ENCODE measurements at regions not wholly inside any gene's neighbourhood (a gene's known extent, or its start where the extent isn't known, plus 50 kb on each side); places are given as distances from the start of the nearest gene placed in this dataset.

GRCh38 chr2:221203856-221204255, 368.2 kb downstream of the EPHA4 start:
- CTCF ChIA-PET = no interaction called here
- H3K36me3 Mint-ChIP-seq (ENCODE audit: low read depth) = no peaks in the 10 kb centered on the region
- no peaks in the 10 kb centered on the region for H3K9me3 Mint-ChIP-seq
- intact Hi-C loops (cut with micrococcal nuclease) = no loop called here
- H3K27me3 Mint-ChIP-seq (ENCODE audit: low read depth) = no peaks in the 10 kb centered on the region
- no peak for DNase-seq
- H3K4me3 Mint-ChIP-seq = no peak overlapping the region
- no peaks in the 10 kb centered on the region for H3K4me1 Mint-ChIP-seq (ENCODE audit: low read depth)
- no peak overlapping the region for H3K27ac Mint-ChIP-seq

GRCh38 chr2:221204699-221205098, 367.4 kb downstream of the EPHA4 start:
- CTCF ChIA-PET = no interaction called here
- H3K36me3 Mint-ChIP-seq (ENCODE audit: low read depth) = no peaks in the 10 kb centered on the region
- no peaks in the 10 kb centered on the region for H3K27me3 Mint-ChIP-seq (ENCODE audit: low read depth)
- H3K9me3 Mint-ChIP-seq = no peaks in the 10 kb centered on the region
- DNase-seq = no peak
- intact Hi-C loops (cut with micrococcal nuclease) = no loop called here
- H3K4me1 Mint-ChIP-seq (ENCODE audit: low read depth) = no peaks in the 10 kb centered on the region
- no peak overlapping the region for H3K4me3 Mint-ChIP-seq
- no peak overlapping the region for H3K27ac Mint-ChIP-seq

GRCh38 chr2:221205103-221205673, 366.9 kb downstream of the EPHA4 start:
- CTCF ChIA-PET = no interaction called here
- no peaks in the 10 kb centered on the region for H3K4me1 Mint-ChIP-seq (ENCODE audit: low read depth)
- no peaks in the 10 kb centered on the region for H3K27me3 Mint-ChIP-seq (ENCODE audit: low read depth)
- DNase-seq = no peak
- H3K27ac Mint-ChIP-seq = no peak overlapping the region
- H3K4me3 Mint-ChIP-seq = no peak overlapping the region
- intact Hi-C loops (cut with micrococcal nuclease) = no loop called here
- no peaks in the 10 kb centered on the region for H3K36me3 Mint-ChIP-seq (ENCODE audit: low read depth)
- H3K9me3 Mint-ChIP-seq = no peaks in the 10 kb centered on the region

GRCh38 chr2:221210686-221211085, 361.4 kb downstream of the EPHA4 start:
- Mint-ChIP-seq H3K27ac (no peak overlapping the region), H3K4me3 (no peak overlapping the region), H3K36me3 (ENCODE audit: low read depth) (no peaks in the 10 kb centered on the region), H3K27me3 (ENCODE audit: low read depth) (no peaks in the 10 kb centered on the region), H3K9me3 (no peaks in the 10 kb centered on the region), H3K4me1 (ENCODE audit: low read depth) (peaks cover 4% of the 10 kb centered on the region)
- intact Hi-C loops (cut with micrococcal nuclease) = loop anchor here (10.0 kb wide), 1 partner anchor 364 kb away; the partner anchor contains the start of gene EPHA4
- CTCF ChIA-PET = no interaction called here
- DNase-seq = no peak

- no peak for DNase-seq
- no peaks in the 10 kb centered on the region for H3K36me3 Mint-ChIP-seq (ENCODE audit: low read depth)
- no peaks in the 10 kb centered on the region for H3K9me3 Mint-ChIP-seq
- H3K27ac Mint-ChIP-seq = no peak overlapping the region
- intact Hi-C loops (cut with micrococcal nuclease) = loop anchor here (10.0 kb wide), 1 partner anchor 363 kb away; the partner anchor contains the start of gene EPHA4
- H3K4me3 Mint-ChIP-seq = no peak overlapping the region
- H3K4me1 Mint-ChIP-seq (ENCODE audit: low read depth) = peaks cover 4% of the 10 kb centered on the region
- CTCF ChIA-PET = no interaction called here
- no peaks in the 10 kb centered on the region for H3K27me3 Mint-ChIP-seq (ENCODE audit: low read depth)
These were observed 360.5 kb downstream of the EPHA4 start for GRCh38 chr2:221211653-221212052.

GRCh38 chr2:221212105-221212504, 360.0 kb downstream of the EPHA4 start:
- Mint-ChIP-seq H3K27ac (no peak overlapping the region), H3K9me3 (no peaks in the 10 kb centered on the region), H3K4me1 (ENCODE audit: low read depth) (peaks cover 4% of the 10 kb centered on the region), H3K27me3 (ENCODE audit: low read depth) (no peaks in the 10 kb centered on the region), H3K36me3 (ENCODE audit: low read depth) (no peaks in the 10 kb centered on the region), H3K4me3 (no peak overlapping the region)
- DNase-seq = no peak
- CTCF ChIA-PET = no interaction called here
- intact Hi-C loops (cut with micrococcal nuclease) = loop anchor here (10.0 kb wide), 1 partner anchor 363 kb away; the partner anchor contains the start of gene EPHA4

GRCh38 chr2:221215487-221215886, 356.6 kb downstream of the EPHA4 start:
- CTCF ChIA-PET = no interaction called here
- no peak overlapping the region for H3K27ac Mint-ChIP-seq
- intact Hi-C loops (cut with micrococcal nuclease) = loop anchor here (10.0 kb wide), 1 partner anchor 359 kb away; the partner anchor contains the start of gene EPHA4

GRCh38 chr2:221216636-221217035, 355.5 kb downstream of the EPHA4 start:
- no peak overlapping the region for H3K27ac Mint-ChIP-seq
- no peak overlapping the region for H3K4me3 Mint-ChIP-seq
- CTCF ChIA-PET = no interaction called here
- no peaks in the 10 kb centered on the region for H3K36me3 Mint-ChIP-seq (ENCODE audit: low read depth)
- intact Hi-C loops (cut with micrococcal nuclease) = loop anchor here (10.0 kb wide), 1 partner anchor 358 kb away; the partner anchor contains the start of gene EPHA4
- DNase-seq = no peak
- no peaks in the 10 kb centered on the region for H3K9me3 Mint-ChIP-seq
- no peaks in the 10 kb centered on the region for H3K27me3 Mint-ChIP-seq (ENCODE audit: low read depth)
- H3K4me1 Mint-ChIP-seq (ENCODE audit: low read depth) = peaks cover 4% of the 10 kb centered on the region

More at GRCh38 chr2:221215487-221215886, 356.6 kb downstream of the EPHA4 start:
- no peaks in the 10 kb centered on the region for H3K27me3 Mint-ChIP-seq (ENCODE audit: low read depth)
- no peaks in the 10 kb centered on the region for H3K36me3 Mint-ChIP-seq (ENCODE audit: low read depth)
- no peak overlapping the region for H3K4me3 Mint-ChIP-seq
- H3K9me3 Mint-ChIP-seq = no peaks in the 10 kb centered on the region
- DNase-seq = no peak
- peaks cover 4% of the 10 kb centered on the region for H3K4me1 Mint-ChIP-seq (ENCODE audit: low read depth)

GRCh38 chr2:221225752-221226151, 346.4 kb downstream of the EPHA4 start:
- no peaks in the 10 kb centered on the region for H3K4me1 Mint-ChIP-seq (ENCODE audit: low read depth)
- no peak overlapping the region for H3K27ac Mint-ChIP-seq
- DNase-seq = no peak
- H3K9me3 Mint-ChIP-seq = no peaks in the 10 kb centered on the region
- H3K36me3 Mint-ChIP-seq (ENCODE audit: low read depth) = no peaks in the 10 kb centered on the region
- intact Hi-C loops (cut with micrococcal nuclease) = no loop called here
- H3K27me3 Mint-ChIP-seq (ENCODE audit: low read depth) = no peaks in the 10 kb centered on the region
- CTCF ChIA-PET = no interaction called here
- no peak overlapping the region for H3K4me3 Mint-ChIP-seq

- intact Hi-C loops (cut with micrococcal nuclease) = no loop called here
- Mint-ChIP-seq H3K4me1 (ENCODE audit: low read depth) (no peaks in the 10 kb centered on the region), H3K27me3 (ENCODE audit: low read depth) (no peaks in the 10 kb centered on the region), H3K36me3 (ENCODE audit: low read depth) (no peaks in the 10 kb centered on the region), H3K4me3 (no peak overlapping the region), H3K27ac (no peak overlapping the region), H3K9me3 (no peaks in the 10 kb centered on the region)
- CTCF ChIA-PET = no interaction called here
- no peak for DNase-seq
These were observed 343.8 kb downstream of the EPHA4 start for GRCh38 chr2:221228214-221228769.

GRCh38 chr2:221229099-221229498, 343.0 kb downstream of the EPHA4 start:
- intact Hi-C loops (cut with micrococcal nuclease) = no loop called here
- no peak overlapping the region for H3K27ac Mint-ChIP-seq
- H3K36me3 Mint-ChIP-seq (ENCODE audit: low read depth) = no peaks in the 10 kb centered on the region
- H3K4me1 Mint-ChIP-seq (ENCODE audit: low read depth) = no peaks in the 10 kb centered on the region
- no peak for DNase-seq
- H3K27me3 Mint-ChIP-seq (ENCODE audit: low read depth) = no peaks in the 10 kb centered on the region
- CTCF ChIA-PET = no interaction called here
- H3K9me3 Mint-ChIP-seq = no peaks in the 10 kb centered on the region
- H3K4me3 Mint-ChIP-seq = no peak overlapping the region

- no peak for DNase-seq
- no peaks in the 10 kb centered on the region for H3K36me3 Mint-ChIP-seq (ENCODE audit: low read depth)
- H3K27me3 Mint-ChIP-seq (ENCODE audit: low read depth) = no peaks in the 10 kb centered on the region
- CTCF ChIA-PET = no interaction called here
- H3K27ac Mint-ChIP-seq = no peak overlapping the region
- H3K4me3 Mint-ChIP-seq = no peak overlapping the region
- H3K9me3 Mint-ChIP-seq = no peaks in the 10 kb centered on the region
- no peaks in the 10 kb centered on the region for H3K4me1 Mint-ChIP-seq (ENCODE audit: low read depth)
- intact Hi-C loops (cut with micrococcal nuclease) = no loop called here
These were observed 340.6 kb downstream of the EPHA4 start for GRCh38 chr2:221231511-221231910.

- no peaks in the 10 kb centered on the region for H3K36me3 Mint-ChIP-seq (ENCODE audit: low read depth)
- H3K27ac Mint-ChIP-seq = no peak overlapping the region
- DNase-seq = no peak
- CTCF ChIA-PET = no interaction called here
- intact Hi-C loops (cut with micrococcal nuclease) = no loop called here
- no peak overlapping the region for H3K4me3 Mint-ChIP-seq
- H3K9me3 Mint-ChIP-seq = no peaks in the 10 kb centered on the region
- no peaks in the 10 kb centered on the region for H3K4me1 Mint-ChIP-seq (ENCODE audit: low read depth)
- peaks cover 2% of the 10 kb centered on the region for H3K27me3 Mint-ChIP-seq (ENCODE audit: low read depth)
These were observed 336.2 kb downstream of the EPHA4 start for GRCh38 chr2:221235941-221236340.

Measured in activated naive CD4-positive, alpha-beta T cell treated with anti-CD3 and anti-CD28 coated beads for 36 hours (primary cell).